ENCODE measurements at regions not wholly inside any gene's neighbourhood (a gene's known extent, or its start where the extent isn't known, plus 50 kb on each side); places are given as distances from the start of the nearest gene placed in this dataset.

DNA sequence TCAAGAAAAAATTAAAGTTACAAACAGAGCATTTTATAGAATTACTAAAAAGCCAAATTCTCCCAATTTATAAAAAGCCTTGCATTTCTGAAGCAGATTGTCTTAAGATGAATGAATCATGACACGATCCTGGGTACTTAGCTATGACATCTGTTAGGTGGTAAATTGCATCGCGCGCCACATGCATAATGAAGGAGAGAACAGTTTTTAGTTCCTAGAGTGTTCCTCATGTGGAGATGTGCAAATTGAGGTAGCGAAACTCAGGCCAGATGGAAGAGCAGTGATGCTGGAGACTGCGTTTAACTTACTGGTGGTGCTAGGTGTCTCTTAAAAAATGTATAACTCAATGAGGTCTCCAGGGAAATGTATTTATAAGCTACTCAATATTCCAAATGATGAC lies 516.1 kb downstream of the EFNA5 start:
- DNase-seq (ENCODE audit: low read depth in 2 of 3, low spot score in 2 of 3): no peak

DNA sequence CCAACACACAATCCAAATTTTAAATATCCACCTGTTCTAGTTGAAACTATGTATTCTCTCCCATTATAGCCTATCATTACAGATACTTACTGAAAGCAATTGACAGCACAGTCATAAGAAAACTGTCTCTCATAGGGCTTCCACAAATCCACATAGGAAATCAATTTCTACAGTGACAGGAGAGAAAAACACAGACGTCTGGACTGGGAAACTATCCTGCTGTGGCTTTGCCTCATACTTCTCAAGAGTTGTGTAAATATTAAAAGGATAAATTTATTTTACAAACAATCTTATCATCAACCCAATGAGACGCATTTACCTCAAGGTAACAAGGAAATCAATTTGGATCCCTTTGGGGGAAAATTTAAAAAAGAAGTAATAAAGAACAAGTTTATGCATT lies 517.5 kb downstream of the EFNA5 start:
- no peak for DNase-seq (ENCODE audit: low read depth in 2 of 3, low spot score in 2 of 3)

DNA sequence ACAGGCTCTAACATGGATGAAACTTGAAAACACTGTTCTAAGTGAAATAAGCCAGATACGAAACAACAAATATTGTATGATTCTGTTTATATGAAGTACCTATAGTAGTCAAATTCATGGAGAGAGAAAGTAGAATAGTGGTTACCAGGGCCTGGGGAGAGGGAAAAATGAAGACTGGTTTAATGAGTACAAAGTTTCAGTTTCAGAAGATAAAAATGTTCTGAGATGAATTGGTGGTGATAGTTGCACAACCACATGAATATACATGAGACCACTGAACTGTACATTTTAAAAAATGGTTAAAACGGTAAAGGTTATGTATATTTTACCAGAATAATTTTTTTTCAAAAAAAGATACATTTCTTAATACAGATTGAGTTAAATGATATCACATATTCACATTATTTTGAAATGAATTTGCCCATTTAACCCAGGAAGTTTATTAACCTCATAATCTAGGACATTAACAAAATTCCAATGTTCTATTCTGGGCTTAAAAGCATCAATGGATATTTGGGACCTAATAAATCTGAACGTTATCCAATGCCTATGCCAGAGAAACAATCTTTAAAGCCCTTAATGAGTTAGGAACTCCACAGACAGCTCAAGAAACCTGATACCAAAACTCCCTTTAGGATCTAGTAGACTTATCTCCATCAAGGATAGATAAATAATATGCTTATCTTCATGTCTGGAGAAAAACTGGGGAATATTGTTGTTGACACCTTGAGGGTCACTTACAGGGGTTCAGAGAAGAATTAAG lies 521.3 kb downstream of the EFNA5 start:
- no peak for DNase-seq (ENCODE audit: low read depth in 2 of 3, low spot score in 2 of 3)

DNA sequence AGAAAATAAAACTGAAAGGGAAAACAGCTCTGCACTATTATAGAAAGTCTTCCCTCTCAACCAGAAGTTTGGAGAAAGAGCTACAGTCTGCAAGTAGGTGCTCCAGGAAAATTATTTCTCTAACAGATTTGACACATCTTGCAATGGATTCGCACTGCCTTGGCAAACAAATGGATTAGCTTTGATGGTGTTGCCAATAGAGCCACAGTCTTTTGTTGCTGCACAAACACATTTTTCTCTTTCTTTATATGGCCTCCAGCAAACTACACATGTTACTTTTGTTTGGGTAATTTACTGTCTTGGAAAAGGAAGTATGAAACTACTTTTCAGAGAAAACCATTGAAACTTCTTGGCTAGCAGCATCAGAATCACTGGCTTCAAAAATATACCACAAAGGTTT lies 523.1 kb downstream of the EFNA5 start:
- DNase-seq (ENCODE audit: low read depth in 2 of 3, low spot score in 2 of 3): no peak

DNA sequence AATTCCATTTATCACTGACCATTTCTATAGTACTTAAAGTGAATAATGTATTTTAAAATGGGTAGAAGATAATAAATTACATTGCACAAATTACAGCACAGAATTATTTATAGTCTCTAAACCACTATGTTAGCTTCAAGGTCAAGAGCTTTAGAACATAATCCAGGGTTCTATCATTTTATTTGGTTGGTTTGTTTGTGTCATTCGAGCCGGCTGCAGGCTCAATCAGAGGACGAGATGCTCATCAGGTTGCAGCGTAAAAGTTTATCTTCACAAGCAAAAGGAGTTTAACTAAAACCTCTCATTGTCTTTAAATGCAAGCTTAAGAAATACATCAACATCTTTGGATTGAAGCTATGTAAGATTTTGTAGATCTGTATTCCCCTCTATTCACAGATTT lies 523.8 kb downstream of the EFNA5 start:
- DNase-seq (ENCODE audit: low read depth in 2 of 3, low spot score in 2 of 3): no peak

DNA sequence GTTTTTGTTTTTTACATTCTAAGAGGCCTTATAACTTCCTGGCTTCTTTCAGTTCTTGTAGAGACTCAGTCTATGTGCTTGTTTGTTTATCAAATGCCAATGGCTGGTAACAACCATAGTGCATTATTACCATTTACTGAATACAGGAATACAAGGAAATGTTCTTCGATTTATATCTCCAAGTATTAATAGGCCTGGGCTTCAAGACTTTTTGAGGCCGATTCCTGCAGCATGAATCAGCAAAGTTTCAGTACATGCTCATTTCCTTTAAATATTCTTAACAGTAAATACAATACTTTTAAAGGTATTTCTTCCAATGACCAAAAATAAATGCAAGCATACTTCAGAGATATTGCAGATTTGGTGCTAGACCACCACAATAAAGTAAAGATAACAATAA lies 535.3 kb downstream of the EFNA5 start:
- DNase-seq (ENCODE audit: low read depth in 2 of 3, low spot score in 2 of 3): no peak

DNA sequence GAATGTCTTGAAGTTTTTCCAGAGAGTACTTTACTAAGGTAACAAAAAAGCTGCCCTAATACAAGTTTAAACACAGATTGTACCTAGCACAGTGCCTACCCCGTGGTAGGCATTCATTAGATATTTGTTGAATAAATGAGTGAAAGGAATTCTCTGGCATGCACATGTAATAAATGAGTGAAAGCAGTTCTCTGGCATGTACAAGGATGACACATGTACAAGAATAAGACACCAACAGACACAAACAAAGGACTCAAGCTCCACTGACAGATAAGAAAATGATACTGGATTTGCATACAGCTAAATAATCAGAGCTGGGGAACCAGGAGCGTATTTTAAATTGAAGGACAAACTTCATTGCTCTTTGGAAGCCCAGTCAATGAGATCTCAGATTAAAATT lies 535.8 kb downstream of the EFNA5 start:
- DNase-seq (ENCODE audit: low read depth in 2 of 3, low spot score in 2 of 3): no peak

DNA sequence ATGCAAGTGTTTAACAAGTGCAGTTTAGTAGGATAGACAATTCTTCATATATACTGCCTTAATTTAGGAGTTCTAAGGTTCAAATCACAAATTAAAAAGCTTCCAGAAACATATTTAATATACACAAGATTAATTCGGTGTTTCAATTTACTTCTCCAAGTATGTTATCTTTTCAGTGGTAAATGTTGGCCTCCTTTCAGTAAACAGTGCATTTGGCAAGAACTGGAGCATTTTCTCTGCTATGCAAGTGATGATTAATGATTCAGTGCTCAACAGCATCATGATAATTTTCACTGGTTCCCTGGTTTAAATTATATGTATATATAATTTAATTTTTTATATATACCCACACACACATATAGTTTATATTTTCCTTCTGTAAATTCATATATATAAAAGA lies 541.7 kb downstream of the EFNA5 start:
- no peak for DNase-seq (ENCODE audit: low read depth in 2 of 3, low spot score in 2 of 3)

DNA sequence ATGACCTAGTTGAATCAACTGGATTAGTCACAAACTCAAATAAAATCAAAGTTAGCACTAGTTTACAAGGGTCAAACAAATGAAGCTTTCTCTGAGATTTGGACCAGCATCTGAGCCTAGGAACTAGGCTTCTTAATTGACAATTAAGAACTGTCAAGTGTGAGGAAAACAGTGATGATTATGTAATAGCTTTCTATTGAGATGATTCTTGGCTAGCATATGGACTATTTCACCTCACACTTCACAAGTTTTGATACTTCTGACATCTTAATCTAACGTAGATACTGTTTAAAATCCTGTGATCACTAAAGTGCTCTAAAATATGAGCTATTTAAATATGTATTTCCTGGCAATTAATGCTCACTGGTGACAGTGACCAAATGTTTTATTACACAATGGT lies 542.9 kb downstream of the EFNA5 start:
- DNase-seq (ENCODE audit: low read depth in 2 of 3, low spot score in 2 of 3): no peak

DNA sequence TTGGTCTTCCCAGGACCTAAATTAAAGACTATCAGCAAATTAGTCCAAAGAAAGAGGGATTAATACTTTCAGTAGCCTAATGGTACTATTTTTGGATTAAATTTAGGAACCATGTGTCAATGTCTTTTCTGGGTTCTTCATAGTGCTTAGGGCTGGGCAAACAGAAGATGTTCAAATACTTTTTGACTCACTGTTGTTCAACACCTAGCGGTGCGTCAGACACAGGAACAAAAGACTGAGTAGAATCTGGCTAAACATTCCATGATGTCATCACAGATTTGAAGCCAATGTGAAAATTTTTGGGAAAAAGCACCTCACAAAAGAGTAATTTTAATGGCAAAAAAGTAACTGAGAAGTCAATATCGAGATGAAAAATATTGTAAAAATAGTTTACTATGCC lies 544.4 kb downstream of the EFNA5 start:
- no peak for DNase-seq (ENCODE audit: low read depth in 2 of 3, low spot score in 2 of 3)

DNA sequence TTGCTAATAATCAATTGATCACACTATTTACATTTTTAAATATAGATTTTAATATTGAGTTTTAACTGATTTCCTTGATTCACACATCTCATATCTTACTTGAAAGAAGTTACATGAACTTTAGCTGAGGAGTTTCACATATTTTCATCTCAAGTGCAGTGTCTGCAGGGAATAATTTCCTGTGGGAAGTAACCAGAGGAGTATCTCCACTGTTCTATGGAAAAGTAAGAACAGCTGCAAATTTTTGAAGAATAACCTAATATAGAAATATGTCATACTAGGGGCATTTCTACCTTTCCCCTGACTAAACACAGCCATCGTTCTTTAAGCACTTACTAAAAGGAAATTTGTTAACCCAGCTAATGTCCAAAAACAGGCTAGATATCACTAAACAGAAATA lies 546.4 kb downstream of the EFNA5 start:
- no peak for DNase-seq (ENCODE audit: low read depth in 2 of 3, low spot score in 2 of 3)

DNA sequence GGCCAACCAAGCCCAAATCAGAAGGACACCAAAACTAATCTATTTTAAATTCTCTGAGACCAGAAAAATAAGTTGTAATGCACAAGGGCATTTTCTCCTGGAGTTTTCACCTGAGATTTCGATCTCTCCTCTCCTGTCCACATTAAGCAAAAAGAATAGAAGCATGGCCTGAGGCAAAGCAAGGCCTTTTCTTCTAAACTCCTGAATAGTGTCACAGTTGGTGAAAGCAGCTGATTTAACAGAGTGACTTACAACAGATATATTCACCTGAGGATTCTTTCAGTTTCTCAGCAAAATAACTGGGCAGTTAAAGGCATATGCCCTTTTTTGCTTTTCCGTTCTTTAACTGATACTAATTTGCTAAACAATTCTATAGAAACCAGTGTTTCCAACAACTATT lies 547.7 kb downstream of the EFNA5 start:
- no peak for DNase-seq (ENCODE audit: low read depth in 2 of 3, low spot score in 2 of 3)

DNA sequence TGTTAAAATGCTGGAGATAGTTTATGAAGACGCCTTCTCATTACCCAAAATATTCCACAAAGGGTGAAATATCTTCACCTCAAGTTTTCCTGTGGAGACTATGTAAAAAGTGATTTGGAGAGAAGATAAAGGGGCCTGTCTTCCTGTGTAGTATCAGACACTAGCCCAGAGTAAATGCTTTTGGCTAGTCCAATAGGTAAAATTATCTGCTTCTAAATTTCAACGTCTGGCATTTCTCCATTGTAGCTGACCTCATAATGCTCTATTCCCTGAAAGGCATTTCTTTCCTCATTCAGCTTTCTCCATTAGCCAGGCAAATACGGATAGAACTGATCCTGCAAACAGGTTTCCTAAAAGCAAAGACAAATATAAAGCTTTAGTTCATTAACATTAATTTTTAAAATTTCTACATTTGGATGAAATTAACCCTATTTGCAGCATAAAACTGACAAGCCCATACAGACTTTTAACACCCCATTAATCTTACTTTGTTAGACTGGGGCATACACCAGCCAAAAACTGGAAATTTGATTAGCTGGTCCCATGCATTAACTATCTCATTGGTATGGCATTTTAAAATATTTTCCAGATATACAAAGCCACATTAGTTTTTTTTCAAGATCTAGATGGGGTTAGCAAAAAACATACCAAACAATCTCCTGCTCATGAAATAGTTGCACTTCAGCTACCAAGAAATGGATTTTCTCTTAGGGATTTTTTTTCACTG lies 548.8 kb downstream of the EFNA5 start:
- DNase-seq (ENCODE audit: low read depth in 2 of 3, low spot score in 2 of 3): no peak

DNA sequence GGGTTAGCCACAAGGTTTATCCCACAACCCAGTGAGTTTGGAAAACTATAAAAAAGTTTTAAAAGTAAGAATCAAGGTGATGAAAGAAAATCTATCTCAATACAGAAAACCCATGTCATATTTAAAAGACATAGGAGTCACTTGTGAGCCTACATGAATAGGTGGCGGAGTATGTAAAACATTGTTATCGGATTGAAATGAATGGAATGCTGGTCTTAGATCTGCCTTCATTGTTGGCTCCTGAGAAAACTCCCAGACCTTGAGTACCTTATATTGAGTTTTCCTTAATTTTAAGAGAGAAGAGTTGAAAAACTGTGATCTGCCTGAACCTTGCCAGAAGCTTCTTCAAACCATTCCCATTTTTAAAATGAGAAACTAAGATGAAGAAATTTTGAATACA lies 551.1 kb downstream of the EFNA5 start:
- DNase-seq (ENCODE audit: low read depth in 2 of 3, low spot score in 2 of 3): no peak

DNA sequence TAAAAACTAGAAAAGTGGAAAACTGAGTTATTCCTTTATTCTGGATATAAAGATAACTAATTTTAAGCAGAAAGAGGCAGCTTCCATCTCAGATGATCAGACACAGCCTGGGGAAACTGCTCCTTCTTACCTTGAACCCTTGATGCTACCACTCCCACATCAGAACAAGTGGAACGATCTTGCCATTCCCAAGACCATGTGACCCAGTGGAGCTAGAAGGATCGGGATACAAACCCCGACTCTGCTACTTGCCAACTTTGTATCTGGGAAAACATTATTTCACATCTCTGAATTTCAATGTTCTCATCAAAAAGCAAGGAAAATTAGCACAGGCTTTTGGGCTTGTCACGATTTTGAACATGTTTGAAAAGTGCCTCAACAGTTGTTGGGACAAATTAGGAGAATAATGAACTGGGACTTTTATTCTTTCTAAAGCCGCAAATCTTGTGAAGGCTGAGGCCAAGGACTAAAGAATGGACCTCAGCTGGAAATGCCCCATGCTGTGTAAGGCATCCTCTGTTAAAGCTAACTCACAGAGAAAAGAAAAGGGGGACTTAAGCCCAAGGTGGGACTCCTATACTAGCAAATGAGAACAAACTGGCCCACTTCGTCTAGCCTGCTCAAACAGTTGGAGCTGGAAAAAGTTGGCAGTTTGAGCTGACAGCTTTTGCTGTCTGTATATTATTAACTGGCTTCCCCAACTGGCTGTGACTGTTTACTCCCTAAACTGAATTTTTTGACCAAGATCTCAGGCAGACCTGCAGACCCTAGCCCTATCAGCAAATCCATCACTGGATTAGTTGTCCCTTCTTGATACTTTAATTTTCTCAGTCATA lies 552.3 kb downstream of the EFNA5 start:
- no peak for DNase-seq (ENCODE audit: low read depth in 2 of 3, low spot score in 2 of 3)

DNA sequence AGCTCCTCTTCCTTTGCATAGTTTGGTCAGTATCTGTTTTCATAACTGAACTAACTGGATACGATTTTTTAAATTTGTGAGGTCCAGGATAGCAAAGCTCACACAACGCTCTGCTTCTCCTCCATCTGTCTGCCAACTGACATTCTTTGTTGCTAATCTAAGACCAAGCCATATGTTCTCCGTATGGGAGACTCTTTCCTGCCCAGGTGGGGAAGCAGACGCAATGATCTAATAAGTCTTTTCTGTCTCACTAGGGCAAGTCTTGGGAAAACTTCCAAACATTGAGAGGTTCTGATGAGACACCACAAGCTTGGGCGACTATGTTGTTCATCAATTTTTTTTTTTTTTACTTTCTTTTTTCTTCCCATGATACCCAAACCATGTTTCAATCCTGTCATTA lies 558.5 kb downstream of the EFNA5 start:
- no peak for DNase-seq (ENCODE audit: low read depth in 2 of 3, low spot score in 2 of 3)

DNA sequence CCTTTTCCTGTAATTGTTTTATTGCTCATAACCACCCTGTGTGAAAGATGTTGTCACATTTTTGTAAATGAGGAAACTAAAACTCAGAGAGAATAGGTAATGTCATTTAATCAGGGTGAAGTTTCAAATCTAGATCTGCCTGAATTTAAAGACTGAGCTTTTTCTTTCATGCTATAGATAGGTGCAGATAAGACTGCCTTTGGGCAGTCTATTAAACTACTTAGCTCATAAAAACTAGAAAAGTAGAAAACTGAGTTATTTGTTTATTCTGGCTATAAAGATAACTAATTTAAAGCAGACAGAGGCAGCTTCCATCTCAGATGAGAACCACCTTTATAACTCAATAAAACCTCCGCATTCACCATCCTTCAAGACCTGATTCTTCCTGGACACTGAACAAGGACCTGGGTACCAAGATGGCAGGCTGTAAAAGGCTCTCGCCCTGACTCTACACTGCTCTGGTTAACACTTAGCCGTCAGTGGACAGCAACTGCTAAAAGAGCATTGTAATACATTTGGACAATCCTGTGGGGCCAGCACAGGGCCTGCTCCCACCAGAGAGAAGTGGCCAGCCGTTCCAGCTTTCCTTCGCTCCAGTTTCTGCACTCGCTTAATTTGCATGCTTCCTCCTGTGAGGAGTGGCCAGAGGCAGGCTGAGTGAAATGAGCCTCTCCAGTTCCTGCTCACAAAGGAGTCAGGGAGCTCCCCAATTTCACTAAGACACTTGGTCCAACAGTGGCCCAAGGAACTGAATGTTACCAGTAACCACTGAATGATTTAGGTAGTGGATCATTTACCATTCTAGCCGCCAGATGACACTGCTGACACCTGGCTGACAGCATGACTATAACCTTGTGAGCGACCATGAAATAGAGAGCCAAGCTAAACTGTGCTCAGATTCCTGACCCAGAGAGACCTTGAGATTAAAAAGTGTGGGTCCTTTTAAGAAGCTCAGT lies 566.4 kb downstream of the EFNA5 start:
- no peak for DNase-seq (ENCODE audit: low read depth in 2 of 3, low spot score in 2 of 3)

DNA sequence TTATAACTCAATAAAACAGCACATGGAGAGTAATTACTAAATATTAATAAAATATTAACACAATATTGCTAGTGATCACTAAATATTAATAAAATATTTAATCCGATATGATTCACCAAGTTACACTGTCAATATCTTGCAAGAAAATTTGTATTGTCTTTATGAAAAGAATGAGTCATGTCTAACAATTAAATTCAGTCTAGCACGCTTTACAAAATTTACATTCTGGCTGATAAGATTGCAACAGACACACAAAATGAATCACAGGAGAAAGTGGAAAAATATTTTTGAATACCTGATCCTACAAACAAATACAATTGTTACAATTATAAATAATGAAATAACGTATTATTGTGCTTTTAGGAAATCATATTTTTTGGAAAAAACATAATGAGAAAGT lies 567.2 kb downstream of the EFNA5 start:
- no peak for DNase-seq (ENCODE audit: low read depth in 2 of 3, low spot score in 2 of 3)

DNA sequence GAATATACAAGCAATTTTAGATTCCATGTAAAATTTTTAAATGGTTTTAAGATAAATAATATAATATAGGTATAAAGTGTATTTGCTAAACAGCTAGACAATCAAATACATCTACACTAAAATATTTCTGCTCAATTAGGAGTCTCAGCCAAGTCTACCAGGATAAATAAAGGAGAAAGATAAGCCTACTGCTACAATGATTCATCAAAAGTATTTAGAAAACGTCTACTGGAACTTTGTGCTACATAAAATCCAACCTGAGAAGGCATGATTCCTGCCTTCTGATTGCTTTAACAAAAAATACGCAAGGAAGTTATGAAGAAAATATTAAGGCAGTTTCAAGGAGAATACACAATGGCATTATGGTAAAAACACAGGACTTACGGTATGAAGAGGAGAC lies 570.6 kb downstream of the EFNA5 start:
- no peak for DNase-seq (ENCODE audit: low read depth in 2 of 3, low spot score in 2 of 3)

DNA sequence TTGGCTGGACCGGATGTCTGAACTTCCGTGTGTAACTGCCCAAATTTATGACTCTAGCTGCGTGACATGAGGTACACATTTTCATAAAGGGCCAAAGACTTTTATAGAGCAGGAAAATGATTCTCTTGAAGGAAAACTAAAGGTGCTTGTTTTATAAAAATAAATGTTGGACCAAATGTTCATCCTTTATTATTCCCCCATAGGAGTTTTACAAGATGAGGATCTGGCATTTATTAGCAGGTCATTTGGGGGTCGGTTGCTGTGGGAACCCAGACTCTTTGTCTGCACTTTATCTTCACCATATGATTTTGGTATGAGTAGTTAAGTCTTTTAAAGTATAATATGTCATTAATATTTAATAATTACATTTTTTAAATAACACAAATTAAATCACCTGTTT lies 571.2 kb downstream of the EFNA5 start:
- no peak for DNase-seq (ENCODE audit: low read depth in 2 of 3, low spot score in 2 of 3)

DNA sequence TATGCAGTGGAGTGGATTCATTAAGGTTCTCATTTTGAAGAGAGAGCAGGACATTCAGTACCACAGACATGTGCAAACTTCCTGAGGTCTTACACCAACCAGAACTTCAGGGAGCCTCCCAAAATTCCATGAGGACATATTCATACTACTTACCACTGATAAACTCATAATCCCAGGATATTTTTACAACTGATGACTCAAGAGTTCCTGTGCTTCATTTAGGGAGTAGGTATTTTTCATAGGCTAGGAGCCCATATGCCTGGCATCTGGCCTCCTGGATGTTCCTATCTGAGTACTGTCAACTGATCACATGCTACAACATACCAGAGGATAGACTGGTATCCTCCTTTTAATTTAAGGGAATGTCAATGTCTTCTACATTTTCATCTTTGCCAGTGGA lies 578.0 kb downstream of the EFNA5 start:
- DNase-seq (ENCODE audit: low read depth in 2 of 3, low spot score in 2 of 3): no peak
